ENCODE measurements at regions not wholly inside any gene's neighbourhood (a gene's known extent, or its start where the extent isn't known, plus 50 kb on each side); places are given as distances from the start of the nearest gene placed in this dataset.

DNA sequence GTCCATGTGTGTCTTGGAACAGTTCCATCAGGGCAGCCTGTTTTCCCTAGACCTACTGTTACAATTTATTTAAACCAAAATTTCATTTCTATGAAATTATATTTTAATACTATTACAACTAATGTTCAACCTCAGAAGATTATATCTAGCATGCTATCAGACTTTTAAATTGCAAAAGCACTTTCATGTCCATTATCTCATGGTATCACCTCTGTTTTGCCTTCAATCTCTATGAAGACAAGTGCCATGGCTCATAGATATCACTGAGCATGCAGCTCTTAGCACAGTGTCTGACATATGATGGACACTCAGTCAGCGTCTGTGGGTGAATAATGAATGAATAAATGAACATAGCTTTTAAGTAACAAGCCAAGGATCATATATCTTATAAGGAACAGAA, 288.8 kb downstream of the RAD51AP2 start:
- CTCF ChIA-PET, result no interaction called here

More for the DNA sequence above, 288.8 kb downstream of the RAD51AP2 start:
- intact Hi-C loops (cut with micrococcal nuclease), result no loop called here
- Histone ChIP-seq H3K27ac (ENCODE audit: low read depth, low read length) (no peak overlapping the region), H3K27me3 (ENCODE audit: insufficient read depth, low read length) (peaks cover 13% of the 10 kb centered on the region), H3K4me3 (replicated peaks in 1 of 2; ENCODE audit: low read depth in 1 of 2, low read length in 2 of 2) (no peak overlapping the region), H3K4me1 (ENCODE audit: control insufficient read depth in 1 of 2, insufficient read depth in 2 of 2, low read length in 2 of 2) (no peaks in the 10 kb centered on the region), H3K79me2 (ENCODE audit: insufficient read depth, low read length) (no peaks in the 10 kb centered on the region), H3K4me2 (ENCODE audit: low read length) (no peak overlapping the region), H3K9me3 (ENCODE audit: control insufficient read depth in 1 of 2, insufficient read depth in 1 of 2, low read depth in 1 of 2, low read length in 2 of 2) (no peaks in the 10 kb centered on the region), H3K9me2 (ENCODE audit: insufficient read depth) (no peaks in the 10 kb centered on the region), H3K36me3 (ENCODE audit: control insufficient read depth in 1 of 2, insufficient read depth in 2 of 2, low read length in 2 of 2) (no peaks in the 10 kb centered on the region), H4K20me1 (ENCODE audit: insufficient read depth) (no peaks in the 10 kb centered on the region), H2AFZ (ENCODE audit: low read depth, low read length, poor library complexity, severe bottlenecking) (no peak overlapping the region), H3K9ac (ENCODE audit: low read length) (no peak overlapping the region)
- ChIA-PET POLR2A (no interaction called here), RAD21 (ENCODE audit: low non-redundant PET in 1 of 2, low total read pairs in 2 of 2, uncharacterized antibody in 2 of 2, unreplicated experiment in 2 of 2) (no interaction called here)
- no peak for TF ChIP-seq FOSL1 (IDR thresholded peaks at IDR 0.05; ENCODE audit: low read depth)
- TF ChIP-seq CEBPB (IDR thresholded peaks at IDR 0.05; ENCODE audit: low read depth), result no peak
- TF ChIP-seq SRF (IDR thresholded peaks at IDR 0.05; ENCODE audit: low read depth), result no peak
- no peak for TF ChIP-seq ELF1 (IDR thresholded peaks at IDR 0.05; ENCODE audit: borderline replicate concordance, low read depth)
- TF ChIP-seq TCF7L2 (IDR thresholded peaks at IDR 0.05; ENCODE audit: borderline replicate concordance, extremely low read depth, insufficient read depth, insufficient read length), result no peak
- TF ChIP-seq ZNF274 (IDR thresholded peaks at IDR 0.05; ENCODE audit: low read depth, low read length), result no peak
- no peak for TF ChIP-seq ZFX (IDR thresholded peaks at IDR 0.05)
- no peak for TF ChIP-seq MAX (IDR thresholded peaks at IDR 0.05)
- TF ChIP-seq POLR2A (IDR thresholded peaks at IDR 0.05; ENCODE audit: borderline replicate concordance, extremely low read depth, insufficient read depth, insufficient read length), result no peak
- no peak for TF ChIP-seq REST (IDR thresholded peaks at IDR 0.05; ENCODE audit: low read depth)
- TF ChIP-seq, protein P1, sequence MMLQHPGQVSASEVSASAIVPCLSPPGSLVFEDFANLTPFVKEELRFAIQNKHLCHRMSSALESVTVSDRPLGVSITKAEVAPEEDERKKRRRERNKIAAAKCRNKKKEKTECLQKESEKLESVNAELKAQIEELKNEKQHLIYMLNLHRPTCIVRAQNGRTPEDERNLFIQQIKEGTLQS (IDR thresholded peaks at IDR 0.05), result no peak
- TF ChIP-seq SIN3A (IDR thresholded peaks at IDR 0.05; ENCODE audit: low read depth), result no peak
- TF ChIP-seq SP1 (IDR thresholded peaks at IDR 0.05; ENCODE audit: low read depth), result no peak
- TF ChIP-seq YY1 (IDR thresholded peaks at IDR 0.05; ENCODE audit: extremely low read depth, insufficient replicate concordance, low read depth, low read length), result no peak
- TF ChIP-seq, protein P2, sequence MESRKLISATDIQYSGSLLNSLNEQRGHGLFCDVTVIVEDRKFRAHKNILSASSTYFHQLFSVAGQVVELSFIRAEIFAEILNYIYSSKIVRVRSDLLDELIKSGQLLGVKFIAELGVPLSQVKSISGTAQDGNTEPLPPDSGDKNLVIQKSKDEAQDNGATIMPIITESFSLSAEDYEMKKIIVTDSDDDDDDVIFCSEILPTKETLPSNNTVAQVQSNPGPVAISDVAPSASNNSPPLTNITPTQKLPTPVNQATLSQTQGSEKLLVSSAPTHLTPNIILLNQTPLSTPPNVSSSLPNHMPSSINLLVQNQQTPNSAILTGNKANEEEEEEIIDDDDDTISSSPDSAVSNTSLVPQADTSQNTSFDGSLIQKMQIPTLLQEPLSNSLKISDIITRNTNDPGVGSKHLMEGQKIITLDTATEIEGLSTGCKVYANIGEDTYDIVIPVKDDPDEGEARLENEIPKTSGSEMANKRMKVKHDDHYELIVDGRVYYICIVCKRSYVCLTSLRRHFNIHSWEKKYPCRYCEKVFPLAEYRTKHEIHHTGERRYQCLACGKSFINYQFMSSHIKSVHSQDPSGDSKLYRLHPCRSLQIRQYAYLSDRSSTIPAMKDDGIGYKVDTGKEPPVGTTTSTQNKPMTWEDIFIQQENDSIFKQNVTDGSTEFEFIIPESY (IDR thresholded peaks at IDR 0.05; ENCODE audit: extremely low read depth, insufficient replicate concordance, low read length), result no peak
- no peak for TF ChIP-seq JUND (IDR thresholded peaks at IDR 0.05)
- no peak for DNase-seq (ENCODE audit: low read depth, low spot score)
- BruUV-seq (replicated peaks), result no TSS peak
- no peak for ATAC-seq

Measured in HCT116 (cell line).